ENCODE measurements at regions not wholly inside any gene's neighbourhood (a gene's known extent, or its start where the extent isn't known, plus 50 kb on each side); places are given as distances from the start of the nearest gene placed in this dataset.

DNA sequence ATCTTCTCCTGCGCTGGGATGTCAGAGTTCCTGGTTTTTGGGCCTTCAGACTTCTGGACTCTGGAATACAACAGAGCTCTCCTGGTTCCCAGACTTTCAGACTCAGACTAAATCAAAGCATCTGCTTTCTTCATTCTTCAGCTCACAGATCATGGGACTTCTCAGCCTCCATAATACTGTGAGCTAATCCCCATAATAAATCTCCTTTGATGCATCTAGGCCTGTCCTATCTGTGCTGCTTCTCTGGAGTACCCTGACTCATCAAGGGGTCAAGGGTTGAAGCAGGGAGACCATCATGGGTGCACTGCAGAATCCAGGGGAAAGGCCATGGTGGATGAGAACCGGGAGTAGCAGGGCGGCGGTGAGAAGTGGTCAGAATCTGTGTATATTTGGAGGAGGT is 1094.1 kb upstream of the TMEM132C start:
- Histone ChIP-seq H3K4me2 (ENCODE audit: insufficient read depth in 1 of 2, low read depth in 2 of 2, low read length in 2 of 2) (no peak overlapping the region), H3K9me3 (ENCODE audit: insufficient read depth in 2 of 2, low read depth in 1 of 2, low read length in 1 of 2) (peaks cover 7 to 9% of the 10 kb centered on the region in 2 experiments; a peak in 2 of 4 replicates), H2AK5ac (ENCODE audit: low read depth, low read length) (no peak overlapping the region), H2BK15ac (ENCODE audit: low read length) (no peak overlapping the region), H4K5ac (ENCODE audit: insufficient read length, low read depth, low read length) (no peak overlapping the region), H4K8ac (ENCODE audit: extremely low read depth, insufficient read depth, low read length) (no peak overlapping the region), H3K23ac (ENCODE audit: insufficient read length) (no peak overlapping the region), H2BK120ac (replicated peaks; ENCODE audit: low read depth, low read length) (no peak overlapping the region), H3K4me3 (ENCODE audit: extremely low read depth in 1 of 4, insufficient read depth in 2 of 4, low read depth in 3 of 4, low read length in 4 of 4) (no peak overlapping the region), H3K27ac (ENCODE audit: low read depth, low read length) (no peak overlapping the region), H4K20me1 (replicated peaks in 1 of 2; ENCODE audit: control insufficient read depth in 1 of 2, insufficient read depth in 2 of 2, low read length in 2 of 2) (no peaks in the 10 kb centered on the region), H2BK12ac (ENCODE audit: low read depth, low read length) (no peak overlapping the region), H2BK5ac (ENCODE audit: low read depth, low read length) (no peak overlapping the region), H3K9ac (replicated peaks in 1 of 4; ENCODE audit: extremely low read depth in 1 of 4, low read depth in 3 of 4, low read length in 3 of 4) (no peak overlapping the region), H4K91ac (replicated peaks; ENCODE audit: insufficient read length, low read length) (no peak overlapping the region), H3K79me2 (ENCODE audit: control insufficient read depth in 1 of 2, insufficient read depth in 2 of 2, low read length in 2 of 2) (no peaks in the 10 kb centered on the region), H2BK20ac (ENCODE audit: low read length) (no peak overlapping the region), H3K4me1 (replicated peaks in 1 of 4; ENCODE audit: control insufficient read depth in 3 of 4, insufficient read depth in 4 of 4, low read length in 3 of 4) (no peaks in the 10 kb centered on the region), H3K79me1 (ENCODE audit: low read depth, low read length) (no peaks in the 10 kb centered on the region), H3K18ac (ENCODE audit: extremely low read depth, low read length) (no peak overlapping the region), H3K23me2 (ENCODE audit: low read depth, low read length) (no peaks in the 10 kb centered on the region; the same call in 1 of the 2 replicates), H3K36me3 (ENCODE audit: control insufficient read depth in 2 of 4, insufficient read depth in 4 of 4, low read length in 3 of 4) (no peaks in the 10 kb centered on the region), H3K4ac (replicated peaks; ENCODE audit: insufficient read length, low read depth, low read length) (no peak overlapping the region), H3K56ac (replicated peaks; ENCODE audit: insufficient read length, low read depth, low read length) (no peak overlapping the region), H3K14ac (ENCODE audit: insufficient read length) (no peak overlapping the region), H2AFZ (ENCODE audit: low read length) (no peak overlapping the region), H3K27me3 (replicated peaks in 1 of 4; ENCODE audit: control insufficient read depth in 3 of 4, extremely low read depth in 1 of 4, insufficient read depth in 3 of 4, low read length in 3 of 4) (no peaks in the 10 kb centered on the region)
- no peak for FAIRE-seq
- ChIA-PET POLR2A (ENCODE audit: partially characterized antibody) (no interaction called here), CTCF (ENCODE audit: partially characterized antibody) (interaction anchor here (0.7 kb wide), 1 partner anchor 79 kb away, joined by 3 read pairs; no protein-coding TSS in a partner anchor)
- no peak for DNase-seq (ENCODE audit: low read depth in 1 of 2, low spot score in 2 of 2)
- 91% methylated on average over 4 of the region's 4 CpGs; no CpG with 5 or more reads in 1 of the 2 experiments for WGBS, 2 experiments (ENCODE audit: extremely low coverage in 1 of 2, insufficient coverage in 1 of 2, insufficient read length in 1 of 2, insufficient replicate concordance in 2 of 2, low coverage in 1 of 2, low lambda C conversion rate in 2 of 2, missing lambda C conversion rate in 1 of 2)
- no peak for TF ChIP-seq GABPA (IDR thresholded peaks at IDR 0.05; ENCODE audit: borderline replicate concordance, insufficient read depth, low read length)
- no peak for TF ChIP-seq CEBPB (IDR thresholded peaks at IDR 0.05; ENCODE audit: low read depth, low read length)
- no peak for TF ChIP-seq SIN3A (conservative IDR thresholded peaks at IDR 0.05 in 1 of 2, IDR thresholded peaks at IDR 0.05 in 1 of 2; ENCODE audit: low read depth in 1 of 2, low read length in 2 of 2)
- TF ChIP-seq CBX5 (IDR thresholded peaks at IDR 0.05; ENCODE audit: low read depth, low read length) = no peak
- TF ChIP-seq, protein P1, sequence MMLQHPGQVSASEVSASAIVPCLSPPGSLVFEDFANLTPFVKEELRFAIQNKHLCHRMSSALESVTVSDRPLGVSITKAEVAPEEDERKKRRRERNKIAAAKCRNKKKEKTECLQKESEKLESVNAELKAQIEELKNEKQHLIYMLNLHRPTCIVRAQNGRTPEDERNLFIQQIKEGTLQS (IDR thresholded peaks at IDR 0.05; ENCODE audit: insufficient read depth, low read depth, low read length) = no peak
- TF ChIP-seq KDM5A (IDR thresholded peaks at IDR 0.05; ENCODE audit: low read length) = no peak
- TF ChIP-seq, protein P2, sequence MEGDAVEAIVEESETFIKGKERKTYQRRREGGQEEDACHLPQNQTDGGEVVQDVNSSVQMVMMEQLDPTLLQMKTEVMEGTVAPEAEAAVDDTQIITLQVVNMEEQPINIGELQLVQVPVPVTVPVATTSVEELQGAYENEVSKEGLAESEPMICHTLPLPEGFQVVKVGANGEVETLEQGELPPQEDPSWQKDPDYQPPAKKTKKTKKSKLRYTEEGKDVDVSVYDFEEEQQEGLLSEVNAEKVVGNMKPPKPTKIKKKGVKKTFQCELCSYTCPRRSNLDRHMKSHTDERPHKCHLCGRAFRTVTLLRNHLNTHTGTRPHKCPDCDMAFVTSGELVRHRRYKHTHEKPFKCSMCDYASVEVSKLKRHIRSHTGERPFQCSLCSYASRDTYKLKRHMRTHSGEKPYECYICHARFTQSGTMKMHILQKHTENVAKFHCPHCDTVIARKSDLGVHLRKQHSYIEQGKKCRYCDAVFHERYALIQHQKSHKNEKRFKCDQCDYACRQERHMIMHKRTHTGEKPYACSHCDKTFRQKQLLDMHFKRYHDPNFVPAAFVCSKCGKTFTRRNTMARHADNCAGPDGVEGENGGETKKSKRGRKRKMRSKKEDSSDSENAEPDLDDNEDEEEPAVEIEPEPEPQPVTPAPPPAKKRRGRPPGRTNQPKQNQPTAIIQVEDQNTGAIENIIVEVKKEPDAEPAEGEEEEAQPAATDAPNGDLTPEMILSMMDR (IDR thresholded peaks at IDR 0.05; ENCODE audit: control extremely low read depth in 1 of 3, insufficient read depth in 1 of 3, low read depth in 1 of 3, low read length in 3 of 3) = no peak
- TF ChIP-seq PHF8 (conservative IDR thresholded peaks at IDR 0.05; ENCODE audit: low read depth, low read length) = no peak
- TF ChIP-seq SP1 (IDR thresholded peaks at IDR 0.05; ENCODE audit: low read depth, low read length) = no peak
- TF ChIP-seq ZNF274 (IDR thresholded peaks at IDR 0.05; ENCODE audit: borderline replicate concordance, extremely low read depth, low read length) = no peak
- no peak for TF ChIP-seq SRF (IDR thresholded peaks at IDR 0.05; ENCODE audit: low read depth, low read length)
- no peak for TF ChIP-seq POU5F1 (IDR thresholded peaks at IDR 0.05; ENCODE audit: low read depth, low read length)
